ENCODE measurements at regions not wholly inside any gene's neighbourhood (a gene's known extent, or its start where the extent isn't known, plus 50 kb on each side); places are given as distances from the start of the nearest gene placed in this dataset.

DNA sequence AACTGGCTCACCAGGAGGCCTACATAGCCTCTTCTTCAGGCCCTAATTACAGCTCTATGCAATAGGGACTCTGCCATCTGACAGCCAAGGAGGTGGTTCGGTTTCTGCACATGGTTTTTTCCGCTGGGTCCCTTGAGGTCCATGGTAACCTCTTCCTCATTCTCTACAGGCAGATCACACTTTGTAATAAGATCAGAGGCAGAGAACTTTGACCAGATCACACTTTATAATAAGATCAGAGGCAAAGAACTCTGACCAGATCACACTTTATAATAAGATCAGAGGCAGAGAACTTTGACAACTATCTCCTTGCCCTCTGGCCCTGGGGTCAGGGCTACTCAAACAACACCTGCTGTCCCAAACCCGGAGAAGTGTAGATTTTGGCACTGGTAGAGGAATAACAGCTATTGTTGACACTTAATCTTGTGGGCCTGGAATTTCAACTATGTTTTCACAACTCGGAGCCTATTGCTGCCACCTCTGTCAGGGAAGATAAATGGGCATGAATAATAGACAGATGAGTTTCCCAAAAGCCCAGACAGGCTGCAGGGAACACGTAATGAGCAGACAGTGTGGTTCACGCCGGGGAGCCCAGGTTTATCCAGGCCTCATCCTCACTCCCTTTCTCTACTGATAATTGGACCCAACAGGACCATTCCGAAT lies 246.1 kb downstream of the UQCRFS1 start:
- DNase-seq: no peak

GRCh38 chr19:28964500-28964899 lies 248.5 kb downstream of the UQCRFS1 start:
- no peak for DNase-seq

- no peak for DNase-seq
Measured at GRCh38 chr19:28963486-28964250, 249.3 kb downstream of the UQCRFS1 start.

DNA sequence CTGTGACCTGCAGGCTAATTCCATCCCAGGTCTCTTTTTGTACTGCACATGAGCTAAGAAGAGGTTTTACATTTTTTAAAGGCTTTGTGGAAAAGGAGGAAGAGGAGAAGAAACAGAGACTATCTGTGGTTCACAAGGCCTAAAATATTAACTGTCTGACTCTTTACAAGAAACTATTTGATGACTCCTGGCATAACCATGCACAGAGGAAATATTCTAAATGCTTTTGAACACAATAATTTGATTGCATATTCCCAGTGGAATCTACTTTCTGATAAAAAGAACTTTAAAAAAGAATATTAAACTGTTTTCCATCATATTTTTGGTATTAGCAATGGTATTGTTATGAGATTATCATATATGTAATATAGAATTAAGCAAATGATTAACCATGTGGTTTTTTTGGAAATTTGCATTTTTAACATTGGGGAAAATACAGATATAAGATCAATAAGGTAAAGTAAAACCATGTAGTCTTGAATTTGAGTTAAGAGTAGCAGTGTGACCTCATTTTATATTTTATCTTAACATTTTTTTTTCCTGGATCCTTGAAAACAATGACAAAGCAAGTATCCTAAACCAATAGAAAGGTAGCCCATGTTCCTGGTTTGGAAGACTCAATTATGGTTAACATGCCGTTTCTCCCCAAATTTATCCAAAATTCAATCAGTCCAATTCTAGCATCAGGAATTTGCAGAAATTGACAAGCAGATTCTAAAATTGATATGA lies 251.0 kb downstream of the UQCRFS1 start:
- no peak for DNase-seq

- no peak for DNase-seq
Measured at GRCh38 chr19:28960986-28961705, 251.8 kb downstream of the UQCRFS1 start.

DNA sequence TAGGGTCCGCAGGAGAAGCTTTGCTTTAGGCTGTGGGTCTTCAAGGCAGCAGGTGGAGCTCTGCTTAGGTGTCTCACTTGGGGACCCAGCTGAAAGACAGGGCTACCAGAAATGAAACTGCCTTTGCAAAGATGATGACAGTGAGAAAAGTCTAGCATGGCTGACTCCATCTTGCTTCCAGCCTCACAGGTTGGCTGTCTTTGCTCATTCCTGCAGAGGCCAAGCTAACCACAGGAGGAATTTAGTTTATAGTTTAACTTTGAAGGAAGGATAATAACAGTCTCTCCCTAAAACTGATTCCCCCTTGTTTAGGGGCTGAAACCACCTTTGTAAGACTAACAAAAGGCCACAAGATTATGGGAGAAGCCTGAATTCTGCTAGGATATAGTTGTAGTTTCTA lies 252.4 kb downstream of the UQCRFS1 start:
- no peak for DNase-seq

GRCh38 chr19:28956961-28957360 lies 256.0 kb downstream of the UQCRFS1 start:
- no peak for DNase-seq

- DNase-seq: no peak
Measured at GRCh38 chr19:28956421-28956820, 256.5 kb downstream of the UQCRFS1 start.

- DNase-seq: no peak
Measured at GRCh38 chr19:28949535-28949934, 263.4 kb downstream of the UQCRFS1 start.

GRCh38 chr19:28949027-28949426 lies 263.9 kb downstream of the UQCRFS1 start:
- no peak for DNase-seq

DNA sequence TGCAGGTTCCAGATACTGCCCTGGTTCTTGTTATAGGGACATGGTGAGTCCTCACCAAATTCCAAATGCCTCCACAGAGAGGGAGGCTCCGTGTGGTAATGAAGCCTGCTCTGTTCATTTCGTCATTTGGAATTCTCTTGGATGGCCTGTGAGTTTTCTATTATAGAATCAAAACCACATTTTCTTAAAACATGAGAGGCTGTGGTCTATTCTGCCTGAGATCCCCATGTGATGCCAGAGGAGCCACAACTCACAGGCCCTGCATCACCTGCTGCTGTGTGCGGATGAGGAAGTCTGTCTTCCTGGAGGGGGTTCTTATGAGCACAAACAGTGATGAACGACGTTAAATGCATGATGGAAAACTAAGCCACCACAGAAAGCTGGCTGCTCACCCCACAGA lies 264.4 kb downstream of the UQCRFS1 start:
- DNase-seq: no peak

- no peak for DNase-seq
Measured at GRCh38 chr19:28948026-28948425, 264.9 kb downstream of the UQCRFS1 start.

DNA sequence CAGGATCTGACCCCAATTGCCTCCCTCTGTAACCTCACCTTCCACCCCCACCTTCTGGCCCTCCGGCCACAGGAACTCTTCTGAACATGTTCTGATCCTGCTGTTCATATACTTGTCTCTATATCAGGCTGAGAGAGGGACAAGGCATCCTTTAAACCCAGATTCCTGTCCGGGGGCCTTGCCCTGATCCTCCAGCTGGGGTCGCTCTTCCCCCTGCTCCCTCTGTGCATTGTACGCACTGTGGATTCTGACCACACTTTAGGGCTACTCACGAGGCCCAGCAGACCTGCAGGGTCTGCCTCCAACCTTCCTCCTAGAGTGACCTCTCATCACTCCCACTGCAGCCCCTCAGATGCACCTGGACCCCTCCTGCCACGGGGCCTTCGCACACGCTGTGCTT lies 269.3 kb downstream of the UQCRFS1 start:
- DNase-seq: no peak

GRCh38 chr19:28941833-28942232 lies 271.1 kb downstream of the UQCRFS1 start:
- no peak for DNase-seq

- DNase-seq: no peak
Measured at GRCh38 chr19:28940751-28941500, 272.0 kb downstream of the UQCRFS1 start.

DNA sequence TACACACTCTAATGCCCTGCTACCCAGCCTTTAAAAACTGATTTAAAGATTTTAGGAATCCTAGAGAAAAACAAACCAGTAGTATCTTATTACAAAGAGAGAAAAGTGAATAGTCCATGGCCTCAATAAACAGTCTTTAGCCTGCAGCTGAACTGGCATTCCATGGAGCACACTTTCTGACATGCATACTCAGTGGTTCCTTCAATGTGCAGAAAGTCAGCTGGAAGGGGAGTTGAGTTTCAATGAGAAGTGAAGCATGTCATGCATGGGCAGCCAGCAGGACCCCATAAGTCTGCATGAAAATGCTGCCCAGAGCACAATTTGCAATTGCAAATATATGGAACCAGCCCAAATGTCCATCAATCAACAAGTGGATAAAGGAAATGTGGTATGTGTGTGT lies 273.7 kb downstream of the UQCRFS1 start:
- DNase-seq: no peak

DNA sequence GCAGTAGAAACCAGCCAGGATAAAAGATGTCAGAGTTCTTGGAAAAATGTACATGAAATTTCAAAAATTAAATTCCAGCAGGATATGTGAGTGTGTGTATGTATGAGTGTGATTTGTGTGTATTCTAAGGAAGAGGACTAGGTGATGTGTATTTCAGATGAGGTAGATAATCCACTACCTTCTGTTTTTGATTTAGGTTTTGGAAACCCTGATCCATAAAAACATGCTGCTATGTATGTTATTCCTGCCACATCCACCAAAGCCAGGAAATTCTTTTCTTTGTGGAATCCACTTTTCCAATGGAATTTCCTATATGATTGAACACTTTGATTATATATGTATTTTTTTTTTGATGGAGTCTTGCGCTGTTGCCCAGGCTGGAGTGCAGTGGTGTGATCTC lies 276.9 kb downstream of the UQCRFS1 start:
- DNase-seq: no peak

GRCh38 chr19:28934631-28935030 lies 278.3 kb downstream of the UQCRFS1 start:
- no peak for DNase-seq

GRCh38 chr19:28933039-28933438 lies 279.9 kb downstream of the UQCRFS1 start:
- no peak for DNase-seq

- no peak for DNase-seq
Measured at GRCh38 chr19:28932446-28932845, 280.5 kb downstream of the UQCRFS1 start.

DNA sequence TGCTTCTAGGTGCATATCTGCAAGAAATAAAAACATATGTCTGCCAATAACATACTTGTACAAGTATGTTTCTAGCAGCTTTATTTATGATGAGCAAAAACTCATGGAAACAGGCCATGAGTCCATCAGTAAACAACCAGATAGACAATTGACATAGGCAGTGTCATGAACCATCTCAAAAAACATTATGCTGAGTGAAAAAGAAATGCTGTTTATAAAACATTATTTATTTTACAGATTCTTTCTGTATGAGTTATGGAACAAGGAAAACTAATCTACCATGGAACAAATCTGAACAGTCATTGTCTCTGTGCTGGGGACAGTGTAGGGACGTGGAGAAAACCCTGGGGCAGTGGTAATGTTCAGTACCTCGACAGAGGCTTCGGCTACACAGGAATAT lies 283.9 kb downstream of the UQCRFS1 start:
- no peak for DNase-seq

- DNase-seq: no peak
Measured at GRCh38 chr19:28927456-28927855, 285.5 kb downstream of the UQCRFS1 start.
